ENCODE measurements at regions not wholly inside any gene's neighbourhood (a gene's known extent, or its start where the extent isn't known, plus 50 kb on each side); places are given as distances from the start of the nearest gene placed in this dataset.

DNA sequence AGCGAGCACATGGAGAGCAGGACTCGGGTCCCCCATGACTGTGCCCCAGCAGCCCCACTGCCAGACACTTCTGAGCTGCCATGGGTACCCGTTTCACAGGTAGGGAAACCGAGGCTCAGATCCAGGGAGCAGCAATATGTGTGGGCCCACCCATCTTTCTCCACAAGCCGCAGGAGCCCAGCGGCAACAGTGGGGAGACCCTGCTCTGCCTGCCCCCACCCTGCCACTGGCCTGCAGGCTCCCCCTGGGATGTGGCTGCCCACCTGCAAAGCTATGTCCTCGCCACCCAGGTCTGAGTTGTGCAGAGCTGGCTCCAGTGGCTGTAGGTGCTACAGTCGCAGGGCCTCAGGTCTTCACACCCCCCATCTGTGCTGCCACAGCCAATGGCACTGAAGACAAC is 50.6 kb upstream of the C1QTNF9B start:
- TF ChIP-seq, protein P1, sequence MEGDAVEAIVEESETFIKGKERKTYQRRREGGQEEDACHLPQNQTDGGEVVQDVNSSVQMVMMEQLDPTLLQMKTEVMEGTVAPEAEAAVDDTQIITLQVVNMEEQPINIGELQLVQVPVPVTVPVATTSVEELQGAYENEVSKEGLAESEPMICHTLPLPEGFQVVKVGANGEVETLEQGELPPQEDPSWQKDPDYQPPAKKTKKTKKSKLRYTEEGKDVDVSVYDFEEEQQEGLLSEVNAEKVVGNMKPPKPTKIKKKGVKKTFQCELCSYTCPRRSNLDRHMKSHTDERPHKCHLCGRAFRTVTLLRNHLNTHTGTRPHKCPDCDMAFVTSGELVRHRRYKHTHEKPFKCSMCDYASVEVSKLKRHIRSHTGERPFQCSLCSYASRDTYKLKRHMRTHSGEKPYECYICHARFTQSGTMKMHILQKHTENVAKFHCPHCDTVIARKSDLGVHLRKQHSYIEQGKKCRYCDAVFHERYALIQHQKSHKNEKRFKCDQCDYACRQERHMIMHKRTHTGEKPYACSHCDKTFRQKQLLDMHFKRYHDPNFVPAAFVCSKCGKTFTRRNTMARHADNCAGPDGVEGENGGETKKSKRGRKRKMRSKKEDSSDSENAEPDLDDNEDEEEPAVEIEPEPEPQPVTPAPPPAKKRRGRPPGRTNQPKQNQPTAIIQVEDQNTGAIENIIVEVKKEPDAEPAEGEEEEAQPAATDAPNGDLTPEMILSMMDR (IDR thresholded peaks at IDR 0.05): no peak
- no peak for TF ChIP-seq POLR2AphosphoS5 (IDR thresholded peaks at IDR 0.05)
- no peak for TF ChIP-seq EP300 (IDR thresholded peaks at IDR 0.05)
- TF ChIP-seq POLR2A (IDR thresholded peaks at IDR 0.05): no peak

Data from upper lobe of left lung (tissue), 4 donors.